SK-N-SH treated with all-trans-retinoic acid at 6 μM for 48 hours (cell line): ENCODE measurements at regions not wholly inside any gene's neighbourhood (a gene's known extent, or its start where the extent isn't known, plus 50 kb on each side); places are given as distances from the start of the nearest gene placed in this dataset.

Source experiments
- TCF4 ChIP-seq: fragments of 250-450 bp; sonication (Bioruptor Pico); IDR thresholded peaks from 2 replicates; pipeline ENCODE4 v1.8.0; 2021; ENCODE audit warnings: mild to moderate bottlenecking, moderate library complexity, borderline replicate concordance
- ZNF70 ChIP-seq: fragments of 450-650 bp; formaldehyde crosslinking; IDR thresholded peaks from 2 replicates; pipeline ENCODE4 v1.5.0; 2020; ENCODE audit warnings: mild to moderate bottlenecking, moderate library complexity

DNA sequence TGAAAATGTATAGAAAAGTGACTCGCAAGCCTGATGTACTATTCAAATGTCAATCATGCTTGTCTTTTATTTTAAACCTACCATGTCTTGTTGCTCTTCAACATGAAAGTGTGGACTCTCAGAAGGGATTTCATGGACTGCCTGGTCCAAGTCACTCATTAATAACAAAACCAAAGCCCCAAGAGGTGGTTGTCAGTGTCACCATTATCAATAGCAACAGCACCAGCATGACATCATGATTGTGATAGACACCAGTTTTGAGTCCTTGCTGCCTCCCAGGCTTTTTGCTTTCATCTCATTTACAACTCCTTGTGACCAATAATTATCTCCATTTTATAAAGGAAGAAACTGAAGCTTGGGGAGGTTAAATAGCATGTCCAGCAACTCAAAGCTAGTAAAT lies 112.0 kb upstream of the TMPO start:
- no peak for TF ChIP-seq TCF4 (CRISPR knock-in tag)
- TF ChIP-seq ZNF70 (CRISPR knock-in tag), result no peak
